ENCODE measurements at regions not wholly inside any gene's neighbourhood (a gene's known extent, or its start where the extent isn't known, plus 50 kb on each side); places are given as distances from the start of the nearest gene placed in this dataset.
A peak's percentile ranks its signal among the peaks of the same experiment; 100 is the strongest.

DNA sequence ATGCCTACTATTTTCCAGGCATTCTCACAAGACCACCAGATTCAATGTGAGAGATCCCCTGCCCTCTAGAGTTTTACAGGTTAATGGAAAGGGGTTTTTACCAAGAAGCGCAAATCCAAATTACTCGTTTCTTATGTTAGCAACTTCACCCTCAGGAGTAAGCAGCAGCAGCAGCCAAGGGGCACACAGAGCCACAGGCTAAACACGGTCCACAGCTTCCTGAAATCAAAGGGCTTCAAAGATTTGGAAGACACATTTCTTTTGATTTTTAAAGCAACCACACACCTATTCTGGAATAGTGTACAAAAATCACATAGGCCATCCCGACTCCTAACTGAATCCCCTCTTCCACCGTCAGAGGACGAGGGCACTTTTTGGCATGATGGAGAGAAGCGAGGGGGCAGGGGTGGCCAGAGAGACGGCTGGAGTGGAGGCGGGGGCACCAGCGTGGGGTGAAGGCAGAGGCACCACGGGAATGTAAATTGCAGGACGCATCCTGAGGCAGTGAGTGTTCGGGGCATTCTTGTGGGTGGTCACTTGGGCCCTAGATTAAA lies 107.0 kb downstream of the ARF6 start:
- no peak for DNase-seq

DNA sequence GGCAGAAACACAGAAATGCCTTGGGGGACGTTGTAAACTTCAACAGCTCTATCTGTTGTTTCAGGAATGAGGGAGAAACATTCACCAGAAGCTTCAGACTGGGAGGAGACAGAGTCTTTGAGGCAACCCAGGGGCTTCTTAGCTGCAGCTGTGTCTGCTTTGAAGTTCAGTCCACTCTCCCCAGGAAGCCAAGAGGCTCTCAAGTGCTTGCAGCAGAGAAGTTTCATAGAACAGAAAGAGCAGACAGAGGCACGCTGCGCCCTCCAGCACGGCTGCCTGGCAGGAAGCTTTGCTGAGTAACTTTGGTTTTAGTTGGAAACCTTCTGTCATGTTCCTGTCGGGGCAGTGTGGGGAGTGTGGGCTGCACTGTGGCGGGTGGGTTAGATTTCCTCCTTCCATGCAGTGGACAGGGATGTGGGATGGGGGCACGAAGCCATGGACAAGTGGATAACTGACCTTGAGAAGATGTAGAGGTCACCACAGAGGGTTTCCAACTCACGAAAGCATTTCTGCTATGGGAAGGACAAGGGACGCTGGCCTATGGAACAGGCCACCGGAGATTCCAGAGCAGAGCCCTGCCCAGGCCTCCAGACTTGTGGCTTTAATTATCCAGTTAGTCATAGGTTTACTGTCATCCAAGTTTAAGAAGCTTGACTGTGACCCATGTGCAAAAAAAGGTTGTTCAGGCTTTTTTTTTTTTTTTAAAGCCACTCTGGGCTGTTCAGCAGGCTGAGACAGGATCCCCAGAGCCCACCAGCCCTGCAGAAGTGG lies 107.7 kb downstream of the ARF6 start:
- no peak for DNase-seq

- peak; percentile 49 for DNase-seq
Observed at GRCh38 chr14:50001151-50001998, 108.5 kb downstream of the ARF6 start.

DNA sequence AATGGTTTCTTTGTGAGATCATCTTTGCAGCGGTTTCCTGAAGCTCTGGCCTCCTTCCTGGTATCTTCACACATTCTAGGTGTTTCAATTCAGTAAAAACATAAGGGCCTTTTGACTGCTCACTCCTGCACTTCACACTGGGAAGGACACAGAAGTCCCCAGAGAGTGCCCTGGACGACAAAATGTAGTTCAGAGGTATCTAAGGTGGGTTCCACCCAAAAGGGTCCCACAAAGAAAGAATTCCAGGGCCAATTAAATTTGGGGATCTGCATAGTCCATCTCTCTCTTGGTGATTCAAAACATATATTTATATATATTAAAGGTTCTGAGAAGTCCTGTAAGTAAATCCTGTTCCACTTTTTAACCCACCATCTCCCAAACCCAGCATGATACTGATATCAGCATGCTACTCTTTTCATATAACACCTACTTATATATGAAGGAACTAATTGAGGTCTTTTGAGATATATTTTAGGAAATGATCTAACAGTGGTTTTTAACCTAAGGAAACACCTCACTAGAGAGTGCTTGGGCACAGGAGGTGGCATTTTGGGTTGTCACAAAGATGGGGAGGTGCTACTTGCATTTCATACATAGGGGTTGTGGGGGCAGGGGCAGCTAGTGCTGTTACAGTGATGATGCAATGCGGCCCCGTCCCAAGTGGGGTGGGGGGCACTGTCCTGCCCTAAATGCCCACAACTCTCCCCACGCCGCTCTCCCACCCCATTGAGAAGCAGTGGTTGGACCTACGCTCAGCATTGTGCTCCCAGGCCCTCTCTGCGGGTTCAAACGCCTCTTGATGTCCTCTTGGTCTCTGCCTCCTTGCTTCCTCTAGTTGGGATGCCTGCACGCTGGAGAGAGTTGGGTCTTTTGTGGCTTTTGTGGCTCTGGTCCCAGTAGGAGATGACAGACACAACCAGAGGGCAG lies 109.4 kb downstream of the ARF6 start:
- DNase-seq, result peak; percentile 49

DNA sequence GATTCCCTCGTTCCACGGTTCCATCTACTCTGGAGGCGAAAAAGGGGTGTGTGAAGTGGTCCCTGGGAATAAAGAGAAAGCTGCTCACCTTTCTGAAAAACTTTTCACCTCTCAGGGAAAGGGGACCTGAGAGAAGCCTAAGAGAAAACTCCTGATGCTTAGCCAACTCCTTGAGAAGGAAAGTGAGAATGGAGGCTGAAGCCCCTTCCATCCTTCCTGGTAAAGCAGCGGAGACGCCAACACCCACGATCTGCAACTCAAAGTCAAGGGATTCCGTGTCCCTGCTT lies 110.0 kb downstream of the ARF6 start:
- DNase-seq, result no peak

GRCh38 chr14:50003213-50004021 lies 110.5 kb downstream of the ARF6 start:
- DNase-seq, result peak; percentile 74

GRCh38 chr14:50006141-50006540 lies 110.2 kb downstream of the VCPKMT start:
- no peak for DNase-seq

DNA sequence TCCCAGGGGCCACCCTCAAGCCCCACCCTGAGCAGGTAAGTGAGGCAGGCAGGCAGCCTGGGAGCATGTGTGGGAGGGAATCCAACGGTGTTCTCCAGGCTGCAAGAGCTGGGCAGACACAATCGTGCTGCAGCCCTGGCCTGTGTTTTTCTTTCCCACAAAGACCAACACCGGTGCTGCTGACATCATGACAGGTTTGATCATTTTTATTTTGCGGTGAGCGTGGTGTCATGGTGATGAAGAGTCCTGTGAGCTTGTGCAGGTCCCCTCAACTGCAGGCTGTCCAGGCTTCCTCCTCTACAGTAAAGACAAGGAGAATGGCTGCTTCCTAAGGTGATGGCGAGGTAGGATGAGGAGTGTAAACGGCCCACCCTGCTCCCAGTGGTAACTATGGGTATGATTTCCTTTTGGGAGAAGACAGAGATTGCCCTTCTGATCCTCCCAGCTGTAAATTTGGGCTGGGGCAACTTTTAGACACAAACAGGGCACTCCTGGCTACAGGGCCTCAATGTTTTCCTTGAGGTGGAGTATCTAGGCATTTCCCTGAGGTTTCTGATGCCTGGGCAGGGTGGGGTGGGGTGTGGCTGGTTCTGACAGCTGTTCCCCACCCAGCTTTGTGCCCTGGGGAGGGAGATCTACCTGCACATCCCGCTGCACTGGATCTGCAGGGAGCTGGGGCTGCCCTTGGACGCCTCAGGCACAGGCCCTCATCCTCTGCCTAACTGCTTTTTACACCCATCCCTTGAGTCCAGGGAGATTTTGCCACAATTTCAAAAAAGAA lies 109.1 kb downstream of the VCPKMT start:
- DNase-seq, result no peak

DNA sequence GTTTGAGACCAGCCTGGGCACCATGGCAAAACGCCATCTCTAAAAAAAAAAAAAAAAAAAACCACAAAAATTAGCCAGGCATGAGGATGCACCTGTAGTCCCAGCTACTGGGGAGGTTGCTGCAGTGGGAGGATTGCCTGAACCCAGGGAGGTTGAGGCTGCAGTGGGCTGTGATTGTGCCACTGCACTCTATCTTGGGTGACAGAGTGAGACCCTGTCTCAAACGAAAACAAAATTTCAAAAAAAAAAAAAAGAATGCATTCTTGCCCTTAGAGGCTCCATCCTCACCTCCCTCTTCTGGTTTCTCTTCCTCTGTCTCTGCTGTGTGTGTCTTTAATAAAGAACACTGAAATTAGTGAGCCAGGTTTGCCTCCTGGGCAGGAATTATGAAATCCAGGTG lies 107.8 kb downstream of the VCPKMT start:
- DNase-seq, result no peak

- DNase-seq, result no peak
Observed at GRCh38 chr14:50008974-50009373, 107.4 kb downstream of the VCPKMT start.

- no peak for DNase-seq
Observed at GRCh38 chr14:50010752-50011151, 105.6 kb downstream of the VCPKMT start.

DNA sequence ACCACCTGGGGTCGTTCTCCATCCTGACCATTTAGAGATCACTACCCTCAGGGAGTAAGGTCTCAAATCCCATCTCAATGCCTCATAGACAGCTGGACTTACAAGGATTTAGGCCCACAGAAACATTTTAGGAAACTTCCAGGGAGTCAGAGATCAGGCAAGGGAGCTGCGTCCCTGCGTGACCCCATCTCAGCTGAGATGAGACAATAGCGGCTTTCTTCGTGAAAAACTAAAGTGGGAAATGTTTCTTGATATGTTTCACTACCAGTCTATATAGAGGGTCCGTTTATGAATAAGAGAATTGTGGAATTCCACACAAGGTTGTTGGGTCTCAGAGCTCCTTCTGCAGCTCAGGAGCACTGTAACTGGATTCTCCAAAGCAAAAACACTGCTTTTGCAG lies 105.1 kb downstream of the VCPKMT start:
- DNase-seq, result no peak

DNA sequence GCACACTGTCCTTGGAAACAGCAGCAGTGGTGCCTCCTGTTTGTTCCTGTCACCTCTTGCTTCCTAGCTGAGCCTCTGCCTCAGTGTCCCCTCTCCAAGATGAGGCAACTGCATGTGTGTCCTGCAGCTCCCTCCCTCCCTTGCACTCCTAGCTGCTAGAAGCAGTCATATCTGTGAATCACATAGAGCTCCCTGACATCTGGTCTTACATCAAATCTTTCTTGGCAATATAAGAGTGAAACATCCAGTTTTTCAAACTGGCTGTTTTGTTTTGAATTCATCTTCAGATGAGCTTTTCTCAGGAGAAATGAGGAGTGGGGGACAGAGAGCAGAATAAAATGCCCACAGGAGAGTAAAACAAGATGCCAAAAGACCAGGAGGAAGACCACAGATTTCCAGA lies 103.7 kb downstream of the VCPKMT start:
- DNase-seq, result no peak

DNA sequence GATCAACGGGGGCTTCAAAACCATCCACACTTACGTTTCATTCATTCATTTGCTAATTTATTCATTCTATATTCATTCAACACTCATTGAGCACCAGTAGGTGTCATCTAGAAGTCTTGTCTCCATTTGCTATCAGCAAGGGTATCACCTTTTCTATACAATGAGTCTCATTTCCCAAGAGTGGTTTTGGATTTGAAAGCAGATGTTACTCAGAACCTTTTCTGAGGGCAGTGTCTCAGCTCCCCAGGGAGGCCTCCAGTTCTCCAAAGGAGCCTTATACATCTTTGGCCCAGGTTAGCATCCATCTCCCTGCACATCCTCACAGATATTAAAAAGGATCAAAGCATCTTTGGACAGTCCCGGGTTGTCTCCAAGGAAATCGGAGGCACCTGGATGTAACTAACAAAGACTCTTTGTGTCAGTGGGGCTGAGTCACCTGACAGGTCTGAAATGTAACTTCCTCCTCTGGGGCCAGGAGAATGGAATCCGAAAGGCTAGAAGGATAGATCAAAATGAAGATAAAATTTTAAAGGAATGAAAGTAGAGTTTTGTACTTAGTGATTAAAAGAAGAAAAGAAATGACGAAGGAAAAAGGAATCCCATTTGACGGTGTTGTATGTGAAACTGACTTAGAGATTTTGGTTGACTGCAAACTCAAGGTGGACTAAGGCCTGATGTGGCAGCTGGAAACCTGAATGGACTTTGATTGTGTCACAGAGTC lies 103.0 kb downstream of the VCPKMT start:
- DNase-seq, result no peak

GRCh38 chr14:50013934-50014333 lies 102.4 kb downstream of the VCPKMT start:
- DNase-seq, result no peak

GRCh38 chr14:50014809-50015430 lies 101.5 kb downstream of the VCPKMT start:
- no peak for DNase-seq

GRCh38 chr14:50015716-50016115 lies 100.7 kb downstream of the VCPKMT start:
- DNase-seq, result no peak

DNA sequence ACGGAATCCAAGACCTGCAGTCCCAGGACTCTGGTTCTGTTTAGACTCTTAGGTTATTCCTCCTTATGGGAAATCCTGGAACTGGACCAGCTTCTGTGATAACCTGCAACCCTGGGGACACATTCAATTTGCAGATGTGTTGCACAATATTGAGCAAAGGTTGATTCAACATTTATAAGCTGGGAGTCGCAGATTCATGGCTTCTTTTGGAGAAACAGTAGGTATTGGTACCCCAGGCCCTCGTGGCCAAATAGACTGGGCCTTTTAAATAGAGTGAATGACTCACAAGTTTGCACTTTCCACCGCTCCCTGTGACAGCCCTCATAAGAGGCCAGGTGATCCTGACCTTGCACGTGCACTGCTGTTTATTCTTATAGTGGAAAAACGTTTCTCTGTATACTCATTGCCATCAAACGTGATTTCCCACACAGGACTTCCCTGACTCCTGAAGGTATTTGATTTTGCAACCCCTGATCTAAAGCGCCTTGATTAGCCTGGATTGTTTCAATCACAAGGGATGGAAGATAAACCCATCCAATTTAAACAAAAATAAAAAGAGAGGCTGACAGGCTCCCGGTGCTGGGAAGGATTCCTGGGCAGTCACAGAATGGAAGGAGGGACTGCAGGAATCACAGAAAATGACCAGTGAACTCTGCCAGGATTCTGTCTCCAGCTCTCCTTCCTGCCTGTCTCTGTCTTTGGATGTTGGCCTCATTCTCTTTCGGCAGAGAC lies 98.0 kb downstream of the VCPKMT start:
- DNase-seq, result no peak

- DNase-seq, result no peak
Observed at GRCh38 chr14:50018933-50019210, 97.5 kb downstream of the VCPKMT start.

- no peak for DNase-seq
Observed at GRCh38 chr14:50020184-50020583, 96.2 kb downstream of the VCPKMT start.
